Stimulated activated CD8-positive, alpha-beta memory T cell treated with anti-CD3 and anti-CD28 coated beads, Interleukin-15, amount 100 ng/mL, for 1 hour (primary cell): ENCODE measurements at regions not wholly inside any gene's neighbourhood (a gene's known extent, or its start where the extent isn't known, plus 50 kb on each side); places are given as distances from the start of the nearest gene placed in this dataset.

Experiments used
- DNase-seq: peaks from one replicate; pipeline ENCODE4 v3.0.0-alpha.2; 2020; ENCODE audit warnings: low read depth

GRCh38 chr2:8279506-8279905, 402.4 kb upstream of the ID2 start:
- DNase-seq, result no peak

- no peak for DNase-seq
Measured at GRCh38 chr2:8281234-8281633, 400.6 kb upstream of the ID2 start.

GRCh38 chr2:8281950-8282857, 399.7 kb upstream of the ID2 start:
- DNase-seq, result no peak

GRCh38 chr2:8282858-8283252, 399.0 kb upstream of the ID2 start:
- DNase-seq, result no peak

- no peak for DNase-seq
Measured at GRCh38 chr2:8285081-8285480, 396.8 kb upstream of the ID2 start.

- no peak for DNase-seq
Measured at GRCh38 chr2:8285898-8286297, 396.0 kb upstream of the ID2 start.

- DNase-seq, result no peak
Measured at GRCh38 chr2:8288206-8288605, 393.6 kb upstream of the ID2 start.

GRCh38 chr2:8289111-8289510, 392.7 kb upstream of the ID2 start:
- no peak for DNase-seq

- no peak for DNase-seq
Measured at GRCh38 chr2:8290771-8291352, 391.0 kb upstream of the ID2 start.

GRCh38 chr2:8296306-8296705, 385.6 kb upstream of the ID2 start:
- no peak for DNase-seq

- DNase-seq, result no peak
Measured at GRCh38 chr2:8297376-8298231, 384.3 kb upstream of the ID2 start.

- DNase-seq, result no peak
Measured at GRCh38 chr2:8298783-8299182, 383.1 kb upstream of the ID2 start.

GRCh38 chr2:8300216-8300615, 381.6 kb upstream of the ID2 start:
- no peak for DNase-seq

GRCh38 chr2:8300905-8301304, 381.0 kb upstream of the ID2 start:
- no peak for DNase-seq

- DNase-seq, result peak; percentile 57
Measured at GRCh38 chr2:8303322-8303832, 378.5 kb upstream of the ID2 start.

GRCh38 chr2:8304821-8305766, 376.8 kb upstream of the ID2 start:
- no peak for DNase-seq

GRCh38 chr2:8306530-8307351, 375.1 kb upstream of the ID2 start:
- no peak for DNase-seq

GRCh38 chr2:8307606-8308180, 374.2 kb upstream of the ID2 start:
- DNase-seq, result no peak

- no peak for DNase-seq
Measured at GRCh38 chr2:8309131-8309530, 372.7 kb upstream of the ID2 start.
